Stimulated activated CD4-positive, alpha-beta T cell treated with anti-CD3 and anti-CD28 coated beads, TNF-alpha, amount 100 ng/mL, for 48 hours (primary cell): ENCODE measurements at regions not wholly inside any gene's neighbourhood (a gene's known extent, or its start where the extent isn't known, plus 50 kb on each side); places are given as distances from the start of the nearest gene placed in this dataset.

Experiments used
- DNase-seq, 3 donors: peaks; one replicate each; pipeline ENCODE4 v3.0.0-alpha.2; 2020; ENCODE audit warnings: low read depth in 3 of 3

DNA sequence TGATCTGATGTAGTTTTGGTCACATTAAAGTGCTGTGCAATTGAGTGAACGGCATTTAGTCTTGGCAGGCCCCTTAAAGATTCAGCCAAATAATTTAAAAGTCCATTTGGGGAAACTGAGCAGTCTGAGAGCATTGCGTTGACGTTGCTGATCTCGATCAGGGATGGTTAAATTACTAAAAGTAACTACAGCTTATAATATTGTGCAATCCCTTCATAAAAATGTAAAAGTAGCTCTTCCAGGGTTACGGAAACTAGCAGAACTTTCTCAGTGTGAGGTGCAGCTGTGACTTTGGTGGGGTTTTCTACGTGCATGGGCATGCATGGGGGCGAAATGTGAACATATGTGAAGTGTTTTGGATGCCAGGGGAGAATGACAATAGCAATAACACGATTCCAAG, 184.5 kb upstream of the RNF32 start:
- DNase-seq: no peak

DNA sequence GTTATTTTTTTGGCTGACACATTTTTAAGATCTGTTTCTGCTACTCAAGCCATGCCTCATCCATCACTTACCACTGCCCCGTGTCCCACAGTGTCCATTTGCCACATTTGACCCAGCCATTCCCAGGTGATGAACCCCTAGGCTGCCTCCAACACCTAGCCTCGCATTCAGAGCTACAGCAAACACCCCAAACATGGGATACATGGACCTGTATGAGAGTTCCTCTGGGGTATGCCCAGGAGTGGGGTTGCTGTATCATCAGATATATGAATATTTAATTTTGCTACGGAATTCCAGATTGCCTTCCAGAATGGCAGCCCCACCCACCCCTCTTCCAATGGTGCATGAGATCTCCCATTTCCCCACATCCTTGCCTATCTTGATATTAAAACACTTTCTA, 190.1 kb upstream of the RNF32 start:
- DNase-seq: no peak

DNA sequence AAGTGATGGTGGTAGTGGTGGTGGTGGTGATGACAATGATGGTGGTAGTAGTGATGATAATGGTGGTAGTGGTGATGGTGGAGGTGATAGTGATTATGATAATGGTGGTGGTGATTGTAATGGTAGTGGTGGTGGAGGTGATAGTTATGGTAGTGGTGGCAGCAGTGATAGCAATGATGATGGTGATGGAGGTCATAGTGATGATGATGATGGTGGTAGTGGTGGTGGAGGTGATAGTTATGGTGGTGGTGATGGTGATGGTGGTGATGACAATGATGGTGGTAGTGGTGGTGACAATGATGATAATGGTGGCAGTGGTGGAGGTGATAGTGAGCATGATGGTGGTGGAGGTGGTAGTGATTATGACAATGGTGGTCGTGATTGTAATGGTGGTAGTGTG, 191.7 kb upstream of the RNF32 start:
- DNase-seq: no peak

DNA sequence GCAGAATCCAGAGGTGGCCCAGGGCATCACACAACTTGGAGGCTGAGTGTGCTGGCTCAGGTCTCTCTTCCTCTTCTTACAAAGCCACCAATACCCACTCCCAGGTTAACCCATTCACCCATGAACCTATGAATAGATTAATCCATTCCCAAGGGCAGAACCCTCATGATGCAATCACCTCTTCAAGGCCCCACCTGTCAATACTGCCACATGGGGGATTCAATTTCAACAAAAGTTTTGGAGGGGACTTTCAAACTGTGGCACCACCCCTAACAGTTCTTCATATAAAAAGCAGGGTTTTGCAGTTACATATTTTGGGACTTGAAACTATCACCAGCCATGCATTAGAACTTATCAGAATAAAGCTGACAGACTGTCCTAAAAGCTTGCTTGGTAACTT, 193.6 kb upstream of the RNF32 start:
- DNase-seq: no peak

DNA sequence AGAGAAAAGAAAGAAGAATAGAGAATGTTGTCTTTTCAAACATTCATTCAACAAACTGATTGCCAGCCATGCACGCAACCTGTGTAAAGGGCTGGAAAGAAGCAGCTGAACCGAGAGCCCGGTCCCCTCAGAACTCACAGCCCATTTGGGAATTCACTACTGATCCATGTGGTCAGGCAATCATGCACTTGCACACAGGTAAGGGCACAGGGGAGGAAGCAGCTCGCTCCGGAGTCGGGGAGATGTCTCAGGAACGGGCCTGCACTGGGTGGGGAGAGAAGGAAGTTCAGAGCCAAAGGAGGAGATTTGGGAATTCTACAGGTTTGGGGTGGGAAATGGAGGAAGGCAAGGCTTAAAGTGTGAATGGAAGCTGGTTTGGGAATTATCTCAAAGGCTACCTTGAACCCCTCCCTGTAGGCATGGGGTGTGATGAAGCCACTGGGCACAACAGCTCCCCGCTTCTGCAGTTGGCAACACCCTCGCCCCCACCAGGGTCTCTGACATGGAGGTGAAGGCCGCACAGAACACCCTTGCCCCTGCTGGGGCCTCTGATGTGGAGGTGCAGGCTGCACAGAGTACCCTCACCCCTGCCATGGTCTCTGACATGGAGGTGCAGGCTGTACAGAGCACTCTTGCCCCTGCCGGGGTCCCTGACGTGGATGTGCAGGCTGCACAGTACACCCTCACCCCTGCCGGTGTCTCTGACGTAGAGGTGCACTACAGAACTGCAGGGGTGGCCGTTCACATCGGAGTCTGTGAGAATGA, 194.4 kb upstream of the RNF32 start:
- DNase-seq: no peak

DNA sequence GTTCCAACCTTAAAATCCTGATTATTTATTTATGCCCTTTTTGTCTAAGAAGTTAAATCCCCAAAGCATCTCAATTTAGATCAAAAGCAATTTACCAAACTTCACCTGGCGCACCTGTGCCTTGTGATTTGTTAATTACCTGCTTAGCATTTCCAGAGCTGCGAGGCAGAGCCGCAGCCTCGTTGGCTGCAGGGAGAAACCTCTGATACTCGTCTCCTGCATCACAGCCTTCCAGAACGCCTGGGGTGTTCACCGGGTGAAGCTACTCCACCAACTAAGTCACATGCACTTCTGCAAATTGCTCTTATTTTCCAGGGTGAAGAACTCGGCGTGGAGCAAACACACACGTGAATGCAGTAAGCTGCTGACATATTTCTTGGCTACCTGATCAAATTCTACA, 198.1 kb upstream of the RNF32 start:
- DNase-seq: no peak

DNA sequence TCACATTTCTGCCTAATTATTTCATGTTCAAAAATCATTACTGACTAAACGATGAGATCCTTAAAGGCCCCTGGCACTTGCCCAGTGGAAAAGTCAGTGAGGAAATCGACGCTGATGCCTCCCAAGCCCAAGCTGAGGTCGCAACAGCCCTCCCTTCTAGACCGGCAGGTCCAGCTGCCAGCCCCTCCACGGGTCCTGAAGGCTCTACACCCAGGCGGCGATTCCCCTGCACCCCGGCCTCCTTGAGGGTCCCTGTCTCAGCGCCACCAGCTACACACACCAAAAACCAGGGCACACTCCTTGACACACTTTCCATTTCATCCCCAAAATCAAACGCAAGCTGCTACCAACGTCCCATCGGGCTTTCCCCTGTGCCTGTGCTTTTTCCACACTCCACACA, 200.1 kb upstream of the RNF32 start:
- DNase-seq: no peak

DNA sequence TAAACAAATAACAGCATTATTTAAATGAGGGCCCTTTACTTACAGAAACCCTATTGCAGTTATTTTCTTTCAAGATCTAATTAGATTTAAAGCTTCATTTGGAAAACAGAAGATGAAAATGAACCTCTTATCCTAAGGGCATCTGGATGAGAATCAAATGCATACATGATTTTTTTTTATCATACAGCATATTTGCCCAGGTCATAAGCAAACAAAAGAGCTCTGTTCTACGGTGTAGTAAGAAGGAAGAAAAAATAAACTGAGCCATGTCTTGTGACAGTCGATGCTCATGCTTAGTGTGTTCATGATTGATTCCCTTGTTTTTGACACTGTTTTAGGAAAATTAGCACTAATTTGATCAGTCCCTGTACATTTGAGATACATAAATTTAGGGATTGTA, 202.6 kb upstream of the RNF32 start:
- no peak for DNase-seq

DNA sequence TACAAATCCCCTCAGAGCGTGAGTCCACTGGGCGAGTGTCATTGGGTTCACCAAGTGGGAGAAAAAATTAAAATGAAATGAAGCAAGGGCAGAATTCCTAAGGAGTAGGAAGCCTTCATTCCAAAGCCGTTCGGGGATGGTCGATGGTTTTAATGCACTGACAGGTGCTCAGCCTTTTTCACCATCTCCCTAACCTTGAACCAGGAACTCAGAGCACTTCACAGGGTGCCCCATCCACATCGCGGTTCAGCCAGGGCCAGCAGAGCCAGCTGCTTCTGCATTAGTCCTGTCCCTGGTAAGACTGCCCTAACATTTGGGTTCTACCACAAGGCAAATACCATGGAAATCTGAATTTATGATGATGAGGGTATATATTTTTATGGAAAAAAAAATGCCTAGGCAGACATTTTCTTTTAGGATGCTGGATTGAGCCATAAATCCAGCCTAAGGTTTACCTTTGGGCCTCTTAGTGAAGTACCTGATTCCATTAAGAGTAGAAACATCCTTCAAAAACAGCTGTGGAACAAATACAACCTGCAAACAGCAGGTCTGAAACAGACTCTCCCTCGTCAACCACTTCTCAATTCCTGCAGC, 203.5 kb upstream of the RNF32 start:
- DNase-seq: no peak

DNA sequence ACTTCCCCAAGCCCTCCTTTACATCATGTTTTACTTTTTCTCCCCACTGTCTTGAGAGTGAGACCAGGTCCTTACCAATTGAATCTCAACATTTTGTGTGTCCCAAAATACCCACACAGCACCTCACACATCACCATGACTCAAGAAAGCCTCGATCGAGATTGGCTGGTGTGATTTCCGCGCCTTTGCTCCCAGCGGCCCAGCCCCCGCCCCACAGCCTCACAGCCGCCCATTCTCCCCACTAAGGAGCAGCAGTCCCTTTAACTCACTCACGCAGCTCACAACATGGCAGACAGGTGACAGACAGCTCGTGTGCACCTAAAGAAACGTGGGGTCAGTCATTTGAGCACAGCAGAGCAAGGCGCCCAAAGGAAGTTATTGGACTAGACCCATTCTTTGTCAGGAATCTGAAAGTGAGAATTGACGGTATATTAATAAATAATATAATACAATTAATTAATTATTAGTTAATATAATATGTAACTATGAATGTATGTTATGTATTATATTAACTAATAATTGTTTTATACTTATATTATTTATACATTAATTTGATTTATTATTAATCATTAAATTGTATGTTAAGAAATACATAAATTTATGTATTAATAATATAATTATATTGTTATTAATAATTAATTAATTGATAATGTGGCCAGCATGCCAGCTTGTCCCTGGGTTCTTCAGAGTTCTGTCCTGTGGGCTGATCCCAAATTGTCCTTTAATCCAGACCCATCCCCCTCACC, 204.9 kb upstream of the RNF32 start:
- no peak for DNase-seq

DNA sequence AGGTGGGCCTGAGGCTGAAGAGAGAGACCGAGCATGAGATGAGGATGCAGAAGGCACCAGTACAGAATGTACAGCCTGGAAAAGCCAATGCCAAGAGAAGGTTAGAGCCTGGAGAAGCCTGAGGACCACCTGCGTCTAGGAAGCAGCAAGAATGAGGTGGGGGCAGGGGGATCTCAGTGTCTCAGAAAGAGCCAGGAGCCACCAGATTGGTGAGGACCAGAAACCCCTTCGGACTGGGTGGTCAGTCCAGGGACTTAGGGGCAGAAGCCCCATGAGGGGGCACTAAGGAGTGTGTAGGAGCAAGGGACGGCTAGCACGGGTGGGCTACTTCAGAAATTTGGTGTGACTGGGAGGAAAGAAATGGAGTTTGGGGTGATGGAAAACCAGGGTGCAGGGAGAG, 205.9 kb upstream of the RNF32 start:
- no peak for DNase-seq

DNA sequence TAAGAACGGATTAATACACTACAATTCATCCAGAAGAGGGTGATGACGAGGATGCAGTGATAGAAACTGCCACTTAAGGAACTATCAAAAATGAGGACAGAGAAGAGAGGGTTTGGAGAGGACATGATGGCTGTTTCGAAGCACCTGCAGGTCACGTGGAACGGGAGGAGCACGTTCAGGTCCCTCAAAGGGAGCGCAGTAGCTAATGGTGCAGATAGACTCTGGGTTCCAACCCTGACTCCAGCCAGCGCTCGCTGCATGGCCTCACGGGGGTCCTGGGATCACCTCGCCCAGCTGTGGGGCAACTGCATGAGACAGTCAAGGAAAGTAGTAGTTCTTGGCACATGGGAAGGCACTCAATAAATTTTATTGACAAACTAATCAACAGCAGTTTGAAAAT, 208.6 kb upstream of the RNF32 start:
- no peak for DNase-seq

DNA sequence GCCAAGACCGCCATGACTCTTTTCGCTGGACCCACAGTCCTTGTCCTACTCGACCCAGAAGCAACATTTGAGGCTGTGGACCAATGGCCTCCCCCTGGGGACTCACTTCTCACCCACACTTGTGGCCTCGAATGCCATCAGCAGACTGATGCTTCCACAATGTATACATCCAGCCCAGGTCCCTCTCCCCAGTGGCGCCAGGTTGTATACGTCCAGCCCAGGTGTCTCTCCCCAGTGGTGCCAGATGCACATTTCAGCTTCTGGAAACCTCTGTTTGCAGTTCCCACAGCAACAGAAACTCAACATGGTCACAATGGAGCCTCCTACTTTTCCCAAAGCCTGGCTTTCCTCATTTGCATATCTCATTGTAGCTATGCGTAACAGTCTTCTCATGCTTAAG, 210.5 kb upstream of the RNF32 start:
- no peak for DNase-seq

DNA sequence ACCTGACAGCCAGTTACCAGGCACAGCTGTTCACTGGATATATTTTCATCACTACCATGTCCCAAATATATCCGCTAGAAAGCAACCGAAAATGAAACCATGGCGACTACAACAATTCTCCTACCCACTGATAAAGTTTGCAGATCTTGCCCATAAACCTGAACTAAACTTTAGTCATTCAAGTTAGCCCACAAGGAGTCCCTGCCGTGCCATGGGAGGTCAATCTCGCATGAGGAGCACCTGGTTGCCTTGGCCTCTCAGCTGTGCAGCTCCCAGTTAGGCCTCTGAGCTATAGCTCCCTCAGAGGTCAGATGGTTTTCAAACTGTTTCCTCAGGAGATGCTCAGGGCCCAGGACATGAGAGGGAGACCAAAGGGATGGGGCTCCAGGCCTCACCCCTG, 211.1 kb upstream of the RNF32 start:
- no peak for DNase-seq

DNA sequence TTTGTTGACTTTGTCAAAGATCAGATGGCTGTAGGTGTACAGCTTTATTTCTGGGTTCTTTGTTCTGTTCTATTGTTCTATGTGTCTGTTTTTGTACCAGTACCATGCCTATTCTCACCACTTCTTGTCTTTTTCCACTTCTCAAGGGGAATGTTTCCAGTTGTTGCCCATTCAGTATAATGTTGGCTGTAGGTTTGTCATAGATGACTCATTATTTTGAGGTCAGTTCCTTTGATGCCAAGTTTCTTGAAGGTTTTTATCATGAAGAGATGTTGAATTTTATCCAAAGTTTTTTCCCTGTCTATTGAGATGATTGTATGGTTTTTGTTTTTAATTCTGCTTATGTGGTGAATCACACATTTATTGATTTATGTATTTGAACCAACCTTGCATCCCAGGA, 216.7 kb upstream of the RNF32 start:
- DNase-seq: no peak

DNA sequence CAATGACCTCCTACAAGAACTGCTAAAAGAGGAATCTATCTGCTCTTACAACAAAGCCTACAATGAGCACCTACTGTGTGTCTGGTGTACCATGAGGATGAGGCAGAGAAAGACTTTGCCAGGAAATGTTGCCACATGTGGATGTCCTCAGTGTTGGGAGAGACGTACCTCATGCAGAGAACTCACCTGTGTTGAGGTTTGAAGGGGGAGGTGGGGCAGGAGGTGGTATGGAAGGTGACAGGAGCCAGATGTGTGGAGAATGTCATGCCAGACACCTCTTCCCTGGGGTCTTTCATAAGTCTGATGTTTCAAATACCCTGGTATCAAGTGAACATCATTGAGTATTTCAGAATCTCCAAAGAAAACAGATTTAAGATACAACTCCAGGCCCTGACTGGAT, 220.1 kb upstream of the RNF32 start:
- no peak for DNase-seq

DNA sequence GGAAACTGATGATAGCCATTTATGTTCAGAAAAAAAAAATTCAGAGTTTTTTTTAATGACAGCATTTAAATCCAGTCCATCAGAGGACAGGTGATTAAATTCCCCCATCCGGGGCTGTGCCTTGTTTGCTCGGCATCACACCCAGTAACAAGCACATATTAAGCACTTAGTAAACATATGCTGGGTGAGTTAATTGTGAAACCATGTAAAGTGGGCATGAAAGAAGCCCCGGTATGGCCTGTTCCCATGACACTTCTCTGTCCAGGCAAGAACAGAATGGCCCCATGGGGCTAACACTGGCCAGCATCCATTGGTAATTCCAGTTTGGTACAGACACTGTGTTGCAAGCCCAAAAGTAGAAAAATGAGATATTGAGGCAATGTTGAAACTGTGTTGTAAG, 220.8 kb upstream of the RNF32 start:
- no peak for DNase-seq

DNA sequence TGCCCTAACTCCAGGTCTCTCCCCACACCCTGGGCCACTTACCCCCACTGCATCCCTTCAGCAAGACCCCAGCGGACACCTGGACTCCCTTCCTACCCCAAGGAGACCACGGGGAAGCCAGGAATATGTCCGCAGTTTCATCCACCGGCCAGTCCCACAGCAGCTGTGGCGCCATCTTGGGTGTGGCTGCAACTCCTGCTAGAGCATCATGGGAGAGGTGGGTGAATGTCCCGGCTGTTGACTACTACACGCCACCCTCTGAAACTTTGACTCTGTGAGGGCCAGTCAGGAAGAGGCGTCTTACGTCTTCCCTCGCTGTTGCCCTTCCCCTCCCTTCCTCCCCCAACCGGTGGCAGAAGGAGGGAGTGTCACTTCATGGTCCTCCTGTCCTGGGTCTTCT, 238.3 kb upstream of the RNF32 start:
- DNase-seq: no peak

DNA sequence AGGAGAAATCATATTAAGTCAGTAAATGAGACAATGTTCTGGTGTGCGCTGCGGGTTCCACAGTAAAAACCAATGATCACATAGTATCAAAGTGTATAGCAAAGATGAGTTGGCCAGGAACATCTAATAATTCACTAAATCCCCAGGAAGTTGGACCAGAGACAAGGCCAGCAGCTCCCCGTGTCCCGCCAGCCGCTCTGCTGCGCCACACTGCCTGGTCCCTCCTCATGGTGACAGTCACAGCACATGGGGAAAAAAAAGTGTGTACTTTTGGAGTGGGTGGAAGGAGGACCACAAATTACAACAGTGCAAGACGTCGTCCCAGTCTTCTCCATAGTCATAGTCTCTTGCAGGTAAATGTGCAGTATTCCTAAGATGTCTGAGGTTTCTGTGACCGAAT, 239.0 kb upstream of the RNF32 start:
- DNase-seq: no peak

DNA sequence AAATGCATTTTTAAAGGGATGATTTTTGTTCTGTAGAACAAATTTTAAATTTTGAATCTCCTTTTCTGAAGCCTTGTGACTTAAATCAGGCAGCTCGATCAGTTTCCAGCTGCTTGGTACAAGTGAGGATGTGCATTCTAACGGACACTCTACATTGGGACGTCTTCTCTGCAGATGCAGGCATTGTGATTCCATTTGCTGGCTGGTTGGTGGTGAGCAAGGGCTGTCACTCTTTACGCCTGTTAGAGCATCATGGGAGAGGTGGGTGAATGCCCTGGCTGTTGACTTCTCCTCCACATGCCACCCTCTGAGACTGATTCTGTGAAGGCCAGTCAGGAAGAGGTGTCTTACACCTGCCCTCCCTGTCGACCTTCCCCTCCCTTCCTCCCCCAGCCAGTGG, 240.5 kb upstream of the RNF32 start:
- DNase-seq: no peak

DNA sequence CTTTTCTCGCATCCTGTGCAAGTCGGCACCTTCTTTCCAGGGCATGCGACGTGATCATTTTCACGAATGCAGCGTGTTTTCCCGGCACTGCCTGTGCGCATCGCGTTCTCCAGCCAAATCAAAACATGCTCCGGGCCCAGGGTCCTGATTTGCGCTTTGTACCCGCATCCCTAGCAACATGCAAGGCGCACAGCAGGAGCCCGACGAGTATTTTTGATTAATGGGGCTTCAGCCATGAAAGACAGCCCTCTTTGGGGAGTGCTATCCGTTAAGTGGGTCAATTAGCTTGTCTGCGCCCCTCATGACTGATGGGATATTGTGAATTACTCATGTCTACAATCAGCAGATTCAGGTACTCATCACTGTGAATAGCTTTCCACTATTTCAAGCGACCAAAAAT, 243.3 kb upstream of the RNF32 start:
- DNase-seq: no peak

DNA sequence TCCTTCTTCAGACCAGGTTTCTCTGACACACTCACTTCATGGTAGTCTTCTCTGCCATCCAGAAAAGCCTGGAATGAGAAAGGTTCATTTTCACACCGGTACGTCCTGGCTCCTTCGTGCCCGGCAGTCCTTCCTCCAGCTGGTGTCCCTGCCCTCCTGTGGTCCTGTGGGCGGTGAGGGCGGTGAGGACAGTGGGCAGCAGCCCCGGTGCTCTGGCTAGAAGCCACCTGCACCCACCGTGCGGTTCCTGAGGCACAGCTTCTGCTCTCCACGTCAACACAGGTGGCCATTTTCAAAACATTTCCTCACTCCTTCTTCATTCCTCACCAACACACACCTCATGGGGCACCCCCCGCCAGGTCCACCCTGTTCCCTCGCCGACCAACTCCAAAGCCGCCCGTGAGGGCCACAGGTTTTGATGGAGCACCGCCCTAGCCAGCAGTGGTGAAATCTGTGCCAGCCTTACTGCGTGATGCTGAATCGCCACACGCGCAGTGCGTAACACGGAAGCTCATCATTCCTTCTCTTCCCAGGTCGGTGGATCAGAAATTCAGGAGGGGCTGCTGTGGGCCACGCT, 251.4 kb upstream of the RNF32 start:
- DNase-seq: no peak

DNA sequence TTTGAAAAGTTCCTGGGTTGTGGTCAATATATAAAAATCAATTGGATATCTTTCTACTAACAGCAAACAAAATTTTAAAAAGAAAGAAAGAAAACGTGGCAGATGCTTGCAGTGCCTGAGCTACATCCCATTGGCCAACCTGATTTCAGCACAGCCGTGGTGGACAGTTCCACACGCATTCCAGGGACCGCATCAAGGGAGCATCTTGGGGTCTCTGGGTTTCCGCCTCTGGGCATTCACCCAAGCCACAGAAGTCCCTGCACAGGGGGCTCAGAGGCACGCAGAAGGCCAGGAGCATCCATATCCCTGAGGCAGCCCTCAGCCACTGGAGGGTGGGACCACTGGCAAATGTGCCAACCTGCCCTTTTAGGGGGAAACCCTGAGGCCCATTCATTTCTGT, 254.5 kb upstream of the RNF32 start:
- DNase-seq: no peak
